ENCODE measurements at regions not wholly inside any gene's neighbourhood (a gene's known extent, or its start where the extent isn't known, plus 50 kb on each side); places are given as distances from the start of the nearest gene placed in this dataset.

DNA sequence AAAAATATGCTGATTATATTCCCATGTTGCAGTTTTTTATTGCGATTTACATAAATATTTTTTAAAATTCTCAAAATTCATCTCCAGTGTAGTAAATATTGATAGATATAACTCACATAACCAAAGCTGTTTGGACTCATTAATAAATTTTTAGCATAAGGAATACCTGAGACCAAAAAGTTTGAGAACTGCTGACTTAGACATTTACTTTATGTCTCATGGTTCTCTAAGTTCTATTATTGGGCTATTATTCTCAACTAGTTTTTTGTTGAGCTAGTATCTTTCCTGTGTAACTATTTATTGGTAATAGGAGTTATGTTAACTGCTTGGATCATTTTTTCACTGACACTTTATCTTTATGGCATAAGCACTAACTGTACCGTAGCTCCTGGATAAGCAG lies 1069.6 kb downstream of the ADGRL2 start:
- TF ChIP-seq POLR2A (IDR thresholded peaks at IDR 0.05) (no peak), EP300 (IDR thresholded peaks at IDR 0.05) (no peak)
- TF ChIP-seq, protein P1, sequence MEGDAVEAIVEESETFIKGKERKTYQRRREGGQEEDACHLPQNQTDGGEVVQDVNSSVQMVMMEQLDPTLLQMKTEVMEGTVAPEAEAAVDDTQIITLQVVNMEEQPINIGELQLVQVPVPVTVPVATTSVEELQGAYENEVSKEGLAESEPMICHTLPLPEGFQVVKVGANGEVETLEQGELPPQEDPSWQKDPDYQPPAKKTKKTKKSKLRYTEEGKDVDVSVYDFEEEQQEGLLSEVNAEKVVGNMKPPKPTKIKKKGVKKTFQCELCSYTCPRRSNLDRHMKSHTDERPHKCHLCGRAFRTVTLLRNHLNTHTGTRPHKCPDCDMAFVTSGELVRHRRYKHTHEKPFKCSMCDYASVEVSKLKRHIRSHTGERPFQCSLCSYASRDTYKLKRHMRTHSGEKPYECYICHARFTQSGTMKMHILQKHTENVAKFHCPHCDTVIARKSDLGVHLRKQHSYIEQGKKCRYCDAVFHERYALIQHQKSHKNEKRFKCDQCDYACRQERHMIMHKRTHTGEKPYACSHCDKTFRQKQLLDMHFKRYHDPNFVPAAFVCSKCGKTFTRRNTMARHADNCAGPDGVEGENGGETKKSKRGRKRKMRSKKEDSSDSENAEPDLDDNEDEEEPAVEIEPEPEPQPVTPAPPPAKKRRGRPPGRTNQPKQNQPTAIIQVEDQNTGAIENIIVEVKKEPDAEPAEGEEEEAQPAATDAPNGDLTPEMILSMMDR (IDR thresholded peaks at IDR 0.05) = no peak
